HepG2 (cell line): ENCODE measurements at regions not wholly inside any gene's neighbourhood (a gene's known extent, or its start where the extent isn't known, plus 50 kb on each side); places are given as distances from the start of the nearest gene placed in this dataset.

Experiments
- CBX2 ChIP-seq, 2 experiments: fragments of 200-600 bp in 1 of 2; sonication (generic); formaldehyde crosslinking in 1 of 2; IDR thresholded peaks; 2 replicates each; pipeline versions ENCODE4 v1.7.0 to v1.8.1; 2018 to 2022; ENCODE audit warnings: low read depth in 2 of 2, low read length in 1 of 2, mild to moderate bottlenecking in 1 of 2, missing genetic modification reagents in 1 of 2
- ESRRA ChIP-seq: sonication (generic); formaldehyde crosslinking; IDR thresholded peaks from 2 replicates; pipeline ENCODE4 v1.5.1; 2020; ENCODE audit warnings: mild to moderate bottlenecking, low read depth, missing genetic modification reagents
- GPN1 ChIP-seq: sonication (generic); formaldehyde crosslinking; IDR thresholded peaks from 2 replicates; pipeline ENCODE4 v1.5.1; 2020; ENCODE audit warnings: missing genetic modification reagents, borderline replicate concordance
- GRHL1 ChIP-seq: sonication (generic); formaldehyde crosslinking; conservative IDR thresholded peaks from 2 replicates; pipeline ENCODE4 v1.8.0; 2022; ENCODE audit warnings: missing genetic modification reagents
- KDM1A ChIP-seq: IDR thresholded peaks from 2 replicates; pipeline ENCODE4 v1.6.1; 2016; ENCODE audit warnings: missing compliant biosample characterization
- NR2F6 ChIP-seq, 2 experiments: IDR thresholded peaks; 2 replicates each; pipeline ENCODE4 v1.6.1; 2016; ENCODE audit warnings: antibody characterized with exemption in 1 of 2, mild to moderate bottlenecking in 1 of 2
- PREB ChIP-seq: sonication (generic); formaldehyde crosslinking; IDR thresholded peaks from 2 replicates; pipeline ENCODE4 v1.4.0; 2020; ENCODE audit warnings: missing genetic modification reagents
- RFXANK ChIP-seq: IDR thresholded peaks from 2 replicates; pipeline ENCODE4 v1.6.1; 2016
- RORA ChIP-seq: sonication (generic); formaldehyde crosslinking; IDR thresholded peaks from 2 replicates; pipeline ENCODE4 v1.5.0; 2020; ENCODE audit warnings: mild to moderate bottlenecking, missing genetic modification reagents, moderate library complexity
- SRF ChIP-seq: IDR thresholded peaks from 2 replicates; pipeline ENCODE4 v1.6.1; 2011; ENCODE audit warnings: mild to moderate bottlenecking, low read depth, low read length, moderate library complexity
- SUZ12 ChIP-seq: fragments of 150-350 bp; IDR thresholded peaks from 2 replicates; pipeline ENCODE4 v1.6.1; 2014; ENCODE audit warnings: low read depth, low read length
- TFE3 ChIP-seq: IDR thresholded peaks from 2 replicates; pipeline ENCODE4 v1.6.1; 2016
- ZBTB20 ChIP-seq: sonication (generic); formaldehyde crosslinking; IDR thresholded peaks from 2 replicates; pipeline ENCODE4 v1.8.1; 2023; ENCODE audit warnings: missing genetic modification reagents, low read depth, mild to moderate bottlenecking, borderline replicate concordance
- ZNF232 ChIP-seq: sonication (generic); formaldehyde crosslinking; IDR thresholded peaks from 2 replicates; pipeline ENCODE4 v1.4.0; 2020; ENCODE audit warnings: missing genetic modification reagents, borderline replicate concordance
- ZNF563 ChIP-seq: sonication (generic); formaldehyde crosslinking; IDR thresholded peaks from 2 replicates; pipeline ENCODE4 v1.8.0; 2022; ENCODE audit warnings: mild to moderate bottlenecking, moderate library complexity, missing genetic modification reagents
- ZNF616 ChIP-seq: sonication (generic); formaldehyde crosslinking; IDR thresholded peaks from 2 replicates; pipeline ENCODE4 v1.5.0; 2020; ENCODE audit warnings: low read depth, mild to moderate bottlenecking, missing genetic modification reagents
- ZNF703 ChIP-seq: sonication (generic); formaldehyde crosslinking; IDR thresholded peaks from 2 replicates; pipeline ENCODE4 v1.5.1; 2020; ENCODE audit warnings: missing genetic modification reagents, mild to moderate bottlenecking, moderate library complexity, borderline replicate concordance
- ZNF720 ChIP-seq: sonication (generic); formaldehyde crosslinking; IDR thresholded peaks from 2 replicates; pipeline ENCODE4 v1.4.0; 2020; ENCODE audit warnings: missing genetic modification reagents
- ZNF878 ChIP-seq: sonication (generic); formaldehyde crosslinking; IDR thresholded peaks from 2 replicates; pipeline ENCODE4 v1.8.1; 2023; ENCODE audit warnings: mild to moderate bottlenecking, missing genetic modification reagents, moderate library complexity

GRCh38 chr13:33642374-33643065, 175.4 kb upstream of the RFC3 start (continued):
- TF ChIP-seq NR2F6 (IDR thresholded peaks at IDR 0.05), result peak; percentile 99
- TF ChIP-seq NR2F6 (CRISPR knock-in tag; IDR thresholded peaks at IDR 0.05), result peak; percentile 96
- TF ChIP-seq ZNF616 (CRISPR knock-in tag), result no peak
- TF ChIP-seq ZNF232 (CRISPR knock-in tag), result no peak; the same call in 1 of the 2 replicates
- no peak for TF ChIP-seq ZNF720 (CRISPR knock-in tag)
- peak; percentile 86; the same call in 1 of the 2 replicates for TF ChIP-seq ESRRA
- TF ChIP-seq SUZ12, result no peak
- TF ChIP-seq ZBTB20 (CRISPR knock-in tag), result 0 out of 2 replicates have a peak, but pooled peaks have one; percentile 38
- peak; percentile 76; the same call in 1 of the 2 replicates for TF ChIP-seq RFXANK (CRISPR knock-in tag)
- TF ChIP-seq KDM1A (CRISPR knock-in tag), result 0 out of 2 replicates have a peak, but pooled peaks have one; percentile 13
- no peak for TF ChIP-seq GPN1 (CRISPR knock-in tag)
- 0 out of 2 replicates have a peak, but pooled peaks have one; percentile 35 for TF ChIP-seq SRF
- peak; percentile 81 for TF ChIP-seq TFE3 (CRISPR knock-in tag)
- TF ChIP-seq PREB, result no peak
- peak; percentile 49; the same call in 1 of the 2 replicates for TF ChIP-seq ZNF703 (CRISPR knock-in tag)
- no peak for TF ChIP-seq GRHL1
- TF ChIP-seq CBX2 (IDR thresholded peaks at IDR 0.05; ENCODE audit: low read depth, low read length), result no peak
- TF ChIP-seq CBX2 (CRISPR knock-in tag; IDR thresholded peaks at IDR 0.05; ENCODE audit: low read depth), result 0 out of 2 replicates have a peak, but pooled peaks have one; percentile 29
- 0 out of 2 replicates have a peak, but pooled peaks have one; percentile 45 for TF ChIP-seq ZNF878 (CRISPR knock-in tag)
- no peak for TF ChIP-seq RORA (CRISPR knock-in tag)
- peak; percentile 73 for TF ChIP-seq ZNF563
